ENCODE measurements at regions not wholly inside any gene's neighbourhood (a gene's known extent, or its start where the extent isn't known, plus 50 kb on each side); places are given as distances from the start of the nearest gene placed in this dataset.

- no peak overlapping the region for H3K27ac ChIP-seq
- TF ChIP-seq CTCF (conservative IDR thresholded peaks at IDR 0.05), result no peak
Measured at GRCh38 chr5:133749331-133749985, 137.1 kb upstream of the FSTL4 start.

- H3K27ac ChIP-seq, result no peak overlapping the region
- peak; percentile 22 for TF ChIP-seq CTCF (conservative IDR thresholded peaks at IDR 0.05)
Measured at GRCh38 chr5:133746834-133747233, 134.5 kb upstream of the FSTL4 start.

GRCh38 chr5:133744960-133745308, 132.6 kb upstream of the FSTL4 start:
- no peak overlapping the region for H3K27ac ChIP-seq
- no peak for TF ChIP-seq CTCF (conservative IDR thresholded peaks at IDR 0.05)

- no peak for TF ChIP-seq CTCF (conservative IDR thresholded peaks at IDR 0.05)
- H3K27ac ChIP-seq, result no peak overlapping the region
Measured at GRCh38 chr5:133744051-133744959, 132.0 kb upstream of the FSTL4 start.

- H3K27ac ChIP-seq, result no peak overlapping the region
- TF ChIP-seq CTCF (conservative IDR thresholded peaks at IDR 0.05), result no peak
Measured at GRCh38 chr5:133742431-133742988, 130.2 kb upstream of the FSTL4 start.

GRCh38 chr5:133741818-133742355, 129.5 kb upstream of the FSTL4 start:
- H3K27ac ChIP-seq, result no peak overlapping the region
- no peak for TF ChIP-seq CTCF (conservative IDR thresholded peaks at IDR 0.05)

GRCh38 chr5:133741396-133741795, 129.1 kb upstream of the FSTL4 start:
- no peak overlapping the region for H3K27ac ChIP-seq
- no peak for TF ChIP-seq CTCF (conservative IDR thresholded peaks at IDR 0.05)

Measured in VCaP (cell line).